Testis (tissue), 2 donors: ENCODE measurements at regions not wholly inside any gene's neighbourhood (a gene's known extent, or its start where the extent isn't known, plus 50 kb on each side); places are given as distances from the start of the nearest gene placed in this dataset.

Experiments used
- DNase-seq: peaks from one replicate; pipeline ENCODE4 v3.0.0-alpha.2; 2019
- H3K27ac ChIP-seq, 2 donors: fragments of 200-600 bp; sonication (generic); one replicate each; pipeline ENCODE4 v1.5.1; 2019
- H3K27me3 ChIP-seq: fragments of 200-600 bp; sonication (generic); one replicate; pipeline ENCODE4 v1.5.1; 2019
- H3K36me3 ChIP-seq: fragments of 200-600 bp; sonication (generic); one replicate; pipeline ENCODE4 v1.5.1; 2017; ENCODE audit warnings: low read depth; ENCODE audit errors: missing control alignments
- H3K4me1 ChIP-seq: fragments of 200-600 bp; sonication (generic); one replicate; pipeline ENCODE4 v1.5.1; 2019
- H3K4me3 ChIP-seq, 2 donors: fragments of 200-600 bp; sonication (generic); one replicate each; pipeline ENCODE4 v1.5.1; 2017 to 2019
- H3K9me3 ChIP-seq: fragments of 200-600 bp; sonication (generic); one replicate; pipeline ENCODE4 v1.5.1; 2017
- POLR2A ChIP-seq: fragments of 450-650 bp; IDR thresholded peaks from one replicate; pipeline ENCODE4 v1.6.1; 2017; ENCODE audit warnings: antibody characterized with exemption, mild to moderate bottlenecking, moderate library complexity
- WGBS, 2 donors: methylation state at CpG; one replicate each; pipeline ENCODE4 v1.1.5; 2018; 5-methylcytosine and 5-hydroxymethylcytosine counted together
- intact Hi-C: fragments of 100-400 bp; cut with DNase I; formaldehyde crosslinking; loops from one replicate; pipeline ENCODE4 v1.15.1; 2023; ENCODE audit warnings: low total_unique reads
- TF ChIP-seq, protein P1 (sequence below), 3 experiments: fragments of 450-650 bp in 2 of 3; fragments of 200-600 bp in 1 of 3; sonication (generic) in 1 of 3; IDR thresholded peaks; one replicate each; pipeline ENCODE4 v1.5.1; 2016 to 2019; ENCODE audit warnings: antibody characterized with exemption in 3 of 3, mild to moderate bottlenecking in 2 of 3, moderate library complexity in 1 of 3

DNA sequence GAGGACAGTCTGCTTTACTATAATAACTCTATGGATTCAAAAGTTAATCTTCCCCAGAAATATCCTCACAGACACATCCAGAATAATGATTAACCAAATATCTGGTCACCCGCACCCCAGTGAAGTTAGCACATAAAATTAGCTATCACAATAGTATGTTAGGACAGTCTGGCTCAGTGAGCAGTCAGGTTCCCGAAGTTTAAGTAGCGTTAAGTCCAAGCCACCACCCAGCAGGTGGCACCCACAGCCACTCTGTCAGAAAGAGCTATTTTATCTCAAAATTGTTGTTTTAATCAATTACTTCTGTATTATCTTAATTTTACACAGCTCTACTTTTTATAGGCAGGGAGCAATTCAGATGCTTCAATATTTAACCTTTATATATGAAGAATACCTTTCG lies 537.5 kb downstream of the MBD2 start:
- no peaks in the 10 kb centered on the region for H3K36me3 ChIP-seq
- intact Hi-C loops: no loop called here
- H3K27ac ChIP-seq: no peak overlapping the region
- H3K4me3 ChIP-seq: no peak overlapping the region
- DNase-seq: no peak
- TF ChIP-seq, protein P1, sequence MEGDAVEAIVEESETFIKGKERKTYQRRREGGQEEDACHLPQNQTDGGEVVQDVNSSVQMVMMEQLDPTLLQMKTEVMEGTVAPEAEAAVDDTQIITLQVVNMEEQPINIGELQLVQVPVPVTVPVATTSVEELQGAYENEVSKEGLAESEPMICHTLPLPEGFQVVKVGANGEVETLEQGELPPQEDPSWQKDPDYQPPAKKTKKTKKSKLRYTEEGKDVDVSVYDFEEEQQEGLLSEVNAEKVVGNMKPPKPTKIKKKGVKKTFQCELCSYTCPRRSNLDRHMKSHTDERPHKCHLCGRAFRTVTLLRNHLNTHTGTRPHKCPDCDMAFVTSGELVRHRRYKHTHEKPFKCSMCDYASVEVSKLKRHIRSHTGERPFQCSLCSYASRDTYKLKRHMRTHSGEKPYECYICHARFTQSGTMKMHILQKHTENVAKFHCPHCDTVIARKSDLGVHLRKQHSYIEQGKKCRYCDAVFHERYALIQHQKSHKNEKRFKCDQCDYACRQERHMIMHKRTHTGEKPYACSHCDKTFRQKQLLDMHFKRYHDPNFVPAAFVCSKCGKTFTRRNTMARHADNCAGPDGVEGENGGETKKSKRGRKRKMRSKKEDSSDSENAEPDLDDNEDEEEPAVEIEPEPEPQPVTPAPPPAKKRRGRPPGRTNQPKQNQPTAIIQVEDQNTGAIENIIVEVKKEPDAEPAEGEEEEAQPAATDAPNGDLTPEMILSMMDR (IDR thresholded peaks at IDR 0.05): no peak
- TF ChIP-seq POLR2A: no peak
- H3K27me3 ChIP-seq: no peaks in the 10 kb centered on the region
- 84 to 91% methylated on average over 4 of the region's 4 CpGs for WGBS, 2 donors
- no peaks in the 10 kb centered on the region for H3K4me1 ChIP-seq
- H3K9me3 ChIP-seq: no peaks in the 10 kb centered on the region

DNA sequence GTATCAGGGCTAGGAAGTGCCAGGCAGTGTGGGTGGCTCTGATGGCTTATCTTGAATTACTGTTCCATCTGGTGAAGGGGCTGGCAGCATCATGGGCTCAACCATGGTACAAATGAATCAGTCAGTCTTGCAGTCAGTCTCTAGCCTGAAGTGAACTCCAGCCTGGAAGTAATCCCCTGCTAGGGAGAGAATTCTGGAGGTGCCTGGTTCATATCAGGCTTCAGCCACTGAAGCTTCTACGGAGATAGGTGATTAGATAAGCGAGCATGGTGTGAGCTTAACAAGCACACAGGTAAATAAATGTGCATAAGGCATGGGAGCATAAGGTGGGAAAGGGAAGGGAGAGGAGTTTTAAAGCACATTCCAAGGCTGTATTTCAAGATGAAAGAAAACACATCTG lies 541.7 kb downstream of the MBD2 start:
- Histone ChIP-seq H3K27me3 (no peaks in the 10 kb centered on the region), H3K4me3 (no peak overlapping the region), H3K9me3 (no peaks in the 10 kb centered on the region), H3K4me1 (no peaks in the 10 kb centered on the region), H3K27ac (no peak overlapping the region), H3K36me3 (no peaks in the 10 kb centered on the region)
- TF ChIP-seq, protein P1 (IDR thresholded peaks at IDR 0.05): no peak
- no peak for TF ChIP-seq POLR2A
- intact Hi-C loops: no loop called here
- DNase-seq: no peak
- 55 to 64% methylated on average over 2 of the region's 2 CpGs for WGBS, 2 donors

DNA sequence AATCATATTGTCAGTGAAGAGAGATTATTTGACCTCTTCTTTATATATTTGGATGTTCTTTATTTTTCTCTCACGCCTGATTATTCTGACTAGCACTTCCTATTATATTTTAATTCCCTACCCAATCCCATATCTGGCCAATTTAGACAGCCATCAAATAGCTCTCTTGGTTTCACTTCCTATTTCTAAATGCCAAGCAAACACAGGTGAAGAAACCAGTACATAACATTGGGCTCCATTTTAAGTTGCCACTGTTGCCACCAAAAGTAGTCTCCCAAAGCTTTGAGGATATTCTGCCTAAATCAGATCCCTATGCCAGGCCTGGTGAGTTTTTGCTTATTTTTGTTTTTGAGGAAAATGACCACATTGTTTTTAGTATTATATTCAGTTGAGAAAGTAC lies 547.0 kb downstream of the MBD2 start:
- H3K4me1 ChIP-seq: no peaks in the 10 kb centered on the region
- H3K36me3 ChIP-seq: no peaks in the 10 kb centered on the region
- H3K27me3 ChIP-seq: no peaks in the 10 kb centered on the region
- no peak overlapping the region for H3K4me3 ChIP-seq
- intact Hi-C loops: no loop called here
- H3K9me3 ChIP-seq: no peaks in the 10 kb centered on the region
- H3K27ac ChIP-seq: no peak overlapping the region
- DNase-seq: no peak
- TF ChIP-seq, protein P1 (IDR thresholded peaks at IDR 0.05): no peak
- no peak for TF ChIP-seq POLR2A
- WGBS, 2 donors: 88 to 94% methylated on average over 1 of the region's 1 CpG

DNA sequence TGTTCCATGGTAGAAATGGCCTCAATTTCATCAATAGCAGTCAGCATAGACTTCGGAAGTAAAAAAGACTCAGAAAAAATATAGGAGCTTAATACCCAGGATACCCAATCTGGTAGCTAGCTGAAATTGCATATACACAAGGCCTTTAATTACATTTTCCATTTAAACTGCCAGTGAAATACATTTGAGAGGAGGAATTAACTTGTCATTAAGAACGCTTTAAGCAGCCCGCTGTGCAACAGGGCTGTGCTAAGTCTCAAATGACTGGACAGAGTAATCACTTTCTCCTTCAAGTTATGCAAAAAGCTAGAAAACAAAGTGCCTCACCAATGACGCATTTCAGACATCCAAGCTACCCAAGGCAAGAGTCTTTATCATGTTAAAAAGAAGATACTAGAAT lies 558.8 kb downstream of the MBD2 start:
- H3K27ac ChIP-seq: no peak overlapping the region
- no peaks in the 10 kb centered on the region for H3K9me3 ChIP-seq
- no peak for DNase-seq
- H3K36me3 ChIP-seq: no peaks in the 10 kb centered on the region
- intact Hi-C loops: no loop called here
- no peak overlapping the region for H3K4me3 ChIP-seq
- H3K4me1 ChIP-seq: no peaks in the 10 kb centered on the region
- no peak for TF ChIP-seq POLR2A
- TF ChIP-seq, protein P1 (IDR thresholded peaks at IDR 0.05): no peak
- no peaks in the 10 kb centered on the region for H3K27me3 ChIP-seq
- WGBS, 2 donors: 83 to 84% methylated on average over 4 of the region's 4 CpGs

DNA sequence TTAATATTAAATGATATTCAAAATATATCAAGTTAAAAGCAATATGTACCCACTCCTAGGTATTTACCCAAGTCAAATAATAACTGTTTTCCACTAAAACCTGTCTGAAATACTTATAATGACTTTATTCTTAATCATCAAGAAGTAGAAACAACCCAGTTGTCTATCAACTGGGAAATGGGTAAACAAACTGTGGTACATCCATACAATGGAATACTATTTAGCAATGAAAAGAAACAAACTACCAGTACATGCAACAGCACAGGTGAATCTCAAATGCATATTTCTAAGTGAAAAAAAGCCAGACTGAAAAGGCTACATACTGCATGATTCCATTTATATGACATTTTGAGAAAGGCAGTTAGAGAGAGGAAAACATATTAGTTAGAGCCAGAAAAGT lies 559.9 kb downstream of the MBD2 start:
- Histone ChIP-seq H3K27ac (no peak overlapping the region), H3K4me1 (no peaks in the 10 kb centered on the region), H3K36me3 (no peaks in the 10 kb centered on the region), H3K9me3 (no peaks in the 10 kb centered on the region), H3K4me3 (no peak overlapping the region), H3K27me3 (no peaks in the 10 kb centered on the region)
- no peak for DNase-seq
- intact Hi-C loops: no loop called here
- TF ChIP-seq, protein P1 (IDR thresholded peaks at IDR 0.05): no peak
- TF ChIP-seq POLR2A: no peak
